ENCODE measurements at regions not wholly inside any gene's neighbourhood (a gene's known extent, or its start where the extent isn't known, plus 50 kb on each side); places are given as distances from the start of the nearest gene placed in this dataset.

- H3K4me3 ChIP-seq (ENCODE audit: low read depth, low read length): no peak overlapping the region
Measured at GRCh38 chr2:64820901-64821300, 167.2 kb upstream of the SERTAD2 start.

GRCh38 chr2:64823794-64824193, 165.4 kb upstream of the SLC1A4 start:
- no peak overlapping the region for H3K4me3 ChIP-seq (ENCODE audit: low read depth, low read length)

- no peak overlapping the region for H3K4me3 ChIP-seq (ENCODE audit: low read depth, low read length)
Measured at GRCh38 chr2:64825831-64826491, 163.2 kb upstream of the SLC1A4 start.

GRCh38 chr2:64826703-64827102, 162.5 kb upstream of the SLC1A4 start:
- H3K4me3 ChIP-seq (ENCODE audit: low read depth, low read length): no peak overlapping the region

GRCh38 chr2:64828261-64828660, 160.9 kb upstream of the SLC1A4 start:
- no peak overlapping the region for H3K4me3 ChIP-seq (ENCODE audit: low read depth, low read length)

GRCh38 chr2:64829525-64829924, 159.7 kb upstream of the SLC1A4 start:
- H3K4me3 ChIP-seq (ENCODE audit: low read depth, low read length): no peak overlapping the region

- no peak overlapping the region for H3K4me3 ChIP-seq (ENCODE audit: low read depth, low read length)
Measured at GRCh38 chr2:64831134-64831976, 157.8 kb upstream of the SLC1A4 start.

GRCh38 chr2:64831977-64832328, 157.2 kb upstream of the SLC1A4 start:
- no peak overlapping the region for H3K4me3 ChIP-seq (ENCODE audit: low read depth, low read length)

GRCh38 chr2:64832936-64833335, 156.3 kb upstream of the SLC1A4 start:
- H3K4me3 ChIP-seq (ENCODE audit: low read depth, low read length): no peak overlapping the region

GRCh38 chr2:64836566-64836965, 152.6 kb upstream of the SLC1A4 start:
- H3K4me3 ChIP-seq (ENCODE audit: low read depth, low read length): no peak overlapping the region

- no peak overlapping the region for H3K4me3 ChIP-seq (ENCODE audit: low read depth, low read length)
Measured at GRCh38 chr2:64837116-64837731, 152.0 kb upstream of the SLC1A4 start.

- H3K4me3 ChIP-seq (ENCODE audit: low read depth, low read length): no peak overlapping the region
Measured at GRCh38 chr2:64837925-64838641, 151.1 kb upstream of the SLC1A4 start.

GRCh38 chr2:64838817-64839216, 150.4 kb upstream of the SLC1A4 start:
- no peak overlapping the region for H3K4me3 ChIP-seq (ENCODE audit: low read depth, low read length)

- H3K4me3 ChIP-seq (ENCODE audit: low read depth, low read length): no peak overlapping the region
Measured at GRCh38 chr2:64839844-64840243, 149.4 kb upstream of the SLC1A4 start.

GRCh38 chr2:64840426-64840881, 148.7 kb upstream of the SLC1A4 start:
- H3K4me3 ChIP-seq (ENCODE audit: low read depth, low read length): no peak overlapping the region

- no peak overlapping the region for H3K4me3 ChIP-seq (ENCODE audit: low read depth, low read length)
Measured at GRCh38 chr2:64841461-64841860, 147.7 kb upstream of the SLC1A4 start.

GRCh38 chr2:64842030-64842429, 147.2 kb upstream of the SLC1A4 start:
- H3K4me3 ChIP-seq (ENCODE audit: low read depth, low read length): no peak overlapping the region

- H3K4me3 ChIP-seq (ENCODE audit: low read depth, low read length): no peak overlapping the region
Measured at GRCh38 chr2:64844087-64844486, 145.1 kb upstream of the SLC1A4 start.

GRCh38 chr2:64845273-64845905, 143.8 kb upstream of the SLC1A4 start:
- no peak overlapping the region for H3K4me3 ChIP-seq (ENCODE audit: low read depth, low read length)

- no peak overlapping the region for H3K4me3 ChIP-seq (ENCODE audit: low read depth, low read length)
Measured at GRCh38 chr2:64846177-64846576, 143.0 kb upstream of the SLC1A4 start.

GRCh38 chr2:64847930-64848329, 141.3 kb upstream of the SLC1A4 start:
- no peak overlapping the region for H3K4me3 ChIP-seq (ENCODE audit: low read depth, low read length)

Data from iPS-11a (cell line).